H1 (cell line): ENCODE measurements at regions not wholly inside any gene's neighbourhood (a gene's known extent, or its start where the extent isn't known, plus 50 kb on each side); places are given as distances from the start of the nearest gene placed in this dataset.

ENCODE experiments used
- ATF2 ChIP-seq: IDR thresholded peaks from 2 replicates; pipeline ENCODE4 v1.6.1; 2012; ENCODE audit warnings: low read length, inconsistent platforms
- CBX5 ChIP-seq: fragments of 300-800, 300-1000 bp; sonication (generic); IDR thresholded peaks from 2 replicates; pipeline ENCODE4 v1.7.1; 2016; ENCODE audit warnings: antibody characterized with exemption, low read length, low read depth
- CTCF ChIP-seq, 3 experiments: IDR thresholded peaks; 1 replicate in 2 of 3; 2 replicates in 1 of 3; pipeline versions ENCODE4 v1.5.1 to v1.6.1; 2011; ENCODE audit warnings: low read length in 3 of 3, mild to moderate bottlenecking in 3 of 3, inconsistent platforms in 2 of 3, low read depth in 1 of 3, moderate library complexity in 1 of 3; ENCODE audit not compliant: insufficient read depth in 1 of 3; ENCODE audit errors: control extremely low read depth in 1 of 3
- EGR1 ChIP-seq: IDR thresholded peaks from 2 replicates; pipeline ENCODE4 v1.6.1; 2011; ENCODE audit warnings: low read depth, low read length, borderline replicate concordance
- EP300 ChIP-seq, 2 experiments: IDR thresholded peaks; 1 replicate in 1 of 2; 2 replicates in 1 of 2; pipeline ENCODE4 v1.6.1; 2011 to 2012; ENCODE audit warnings: low read depth in 2 of 2, low read length in 2 of 2, mild to moderate bottlenecking in 2 of 2, borderline replicate concordance in 1 of 2, inconsistent platforms in 1 of 2, moderate library complexity in 1 of 2
- EZH2 ChIP-seq: fragments of 200-600 bp; sonication (generic); IDR thresholded peaks from 2 replicates; pipeline ENCODE4 v1.7.1; 2012; ENCODE audit warnings: low read depth, mild to moderate bottlenecking, moderate library complexity, low read length, inconsistent platforms; ENCODE audit not compliant: severe bottlenecking
- JUND ChIP-seq: IDR thresholded peaks from 2 replicates; pipeline ENCODE4 v1.6.1; 2011; ENCODE audit warnings: mild to moderate bottlenecking, improper control_type of control experiment, low read length
- RBBP5 ChIP-seq: IDR thresholded peaks from 2 replicates; pipeline ENCODE4 v1.7.1; 2012; ENCODE audit warnings: low read depth, mild to moderate bottlenecking, inconsistent platforms, low read length, moderate library complexity, borderline replicate concordance
- RFX5 ChIP-seq: IDR thresholded peaks from 2 replicates; pipeline ENCODE4 v1.6.1; 2011; ENCODE audit warnings: low read depth, low read length, improper control_type of control experiment, borderline replicate concordance
- SIRT6 ChIP-seq: IDR thresholded peaks from one replicate; pipeline ENCODE4 v1.7.1; 2012; ENCODE audit warnings: low read length, inconsistent platforms
- SP1 ChIP-seq: IDR thresholded peaks from 2 replicates; pipeline ENCODE4 v1.6.1; 2011; ENCODE audit warnings: low read depth, low read length
- SUZ12 ChIP-seq: fragments of 200-600 bp; sonication (generic); IDR thresholded peaks from 2 replicates; pipeline ENCODE4 v1.6.1; 2012; ENCODE audit warnings: mild to moderate bottlenecking, inconsistent platforms, low read length, moderate library complexity, mixed read lengths

- TF ChIP-seq SIRT6 (no peak), CTCF (IDR thresholded peaks at IDR 0.05; ENCODE audit: control extremely low read depth in 1 of 3, insufficient read depth in 1 of 3, low read depth in 1 of 3, low read length in 3 of 3) (no peak), EZH2 (no peak), JUND (no peak), EGR1 (no peak), SUZ12 (no peak), CBX5 (no peak), EP300 (IDR thresholded peaks at IDR 0.05; ENCODE audit: borderline replicate concordance in 1 of 2, low read depth in 2 of 2, low read length in 2 of 2) (no peak), RBBP5 (no peak), SP1 (no peak), ATF2 (no peak), RFX5 (no peak)
Measured at GRCh38 chr9:107705521-107705920, 216.0 kb upstream of the KLF4 start.
